Testis (tissue), 2 donors: ENCODE measurements at regions not wholly inside any gene's neighbourhood (a gene's known extent, or its start where the extent isn't known, plus 50 kb on each side); places are given as distances from the start of the nearest gene placed in this dataset.

ENCODE experiments used
- DNase-seq: peaks from one replicate; pipeline ENCODE4 v3.0.0-alpha.2; 2019
- H3K27ac ChIP-seq, 2 donors: fragments of 200-600 bp; sonication (generic); one replicate each; pipeline ENCODE4 v1.5.1; 2019
- H3K27me3 ChIP-seq: fragments of 200-600 bp; sonication (generic); one replicate; pipeline ENCODE4 v1.5.1; 2019
- H3K36me3 ChIP-seq: fragments of 200-600 bp; sonication (generic); one replicate; pipeline ENCODE4 v1.5.1; 2017; ENCODE audit warnings: low read depth; ENCODE audit errors: missing control alignments
- H3K4me1 ChIP-seq: fragments of 200-600 bp; sonication (generic); one replicate; pipeline ENCODE4 v1.5.1; 2019
- H3K4me3 ChIP-seq, 2 donors: fragments of 200-600 bp; sonication (generic); one replicate each; pipeline ENCODE4 v1.5.1; 2017 to 2019
- H3K9me3 ChIP-seq: fragments of 200-600 bp; sonication (generic); one replicate; pipeline ENCODE4 v1.5.1; 2017
- CTCF ChIP-seq, 3 experiments: fragments of 450-650 bp in 2 of 3; fragments of 200-600 bp in 1 of 3; sonication (generic) in 1 of 3; IDR thresholded peaks; one replicate each; pipeline ENCODE4 v1.5.1; 2016 to 2019; ENCODE audit warnings: antibody characterized with exemption in 3 of 3, mild to moderate bottlenecking in 2 of 3, moderate library complexity in 1 of 3
- POLR2A ChIP-seq: fragments of 450-650 bp; IDR thresholded peaks from one replicate; pipeline ENCODE4 v1.6.1; 2017; ENCODE audit warnings: antibody characterized with exemption, mild to moderate bottlenecking, moderate library complexity
- WGBS, 2 donors: methylation state at CpG; one replicate each; pipeline ENCODE4 v1.1.5; 2018; 5-methylcytosine and 5-hydroxymethylcytosine counted together
- intact Hi-C: fragments of 100-400 bp; cut with DNase I; formaldehyde crosslinking; loops from one replicate; pipeline ENCODE4 v1.15.1; 2023; ENCODE audit warnings: low total_unique reads

- intact Hi-C loops: no loop called here
- no peaks in the 10 kb centered on the region for H3K27me3 ChIP-seq
- no peaks in the 10 kb centered on the region for H3K36me3 ChIP-seq
- H3K27ac ChIP-seq: no peak overlapping the region
- no peaks in the 10 kb centered on the region for H3K9me3 ChIP-seq
- peaks cover 6% of the 10 kb centered on the region for H3K4me1 ChIP-seq
- no peak overlapping the region for H3K4me3 ChIP-seq
- no peak for DNase-seq
- TF ChIP-seq CTCF (IDR thresholded peaks at IDR 0.05) (no peak), POLR2A (no peak)
Measured at GRCh38 chr14:85169381-85169780, 360.6 kb upstream of the FLRT2 start.

DNA sequence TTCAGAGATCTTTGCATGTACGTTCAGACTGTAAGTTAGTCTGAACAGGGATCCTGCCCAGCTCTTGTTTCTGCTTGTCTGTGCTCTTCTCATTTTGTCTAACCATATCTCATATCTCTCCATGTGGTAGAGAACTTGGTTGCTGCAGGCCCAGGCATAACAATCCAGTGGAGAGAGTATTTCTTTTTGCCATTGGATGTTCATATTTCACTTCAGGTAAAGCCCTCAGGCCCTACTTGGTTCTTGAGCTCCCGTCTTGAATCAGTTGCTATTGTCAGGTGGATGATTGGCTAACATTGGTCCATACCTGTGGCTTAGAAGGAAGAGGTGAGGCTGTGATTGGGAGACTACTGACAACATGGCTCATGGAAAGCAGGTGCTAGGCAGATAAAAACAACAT lies 357.7 kb upstream of the FLRT2 start:
- Histone ChIP-seq H3K4me1 (peaks cover 6% of the 10 kb centered on the region), H3K4me3 (no peak overlapping the region), H3K27ac (no peak overlapping the region), H3K36me3 (no peaks in the 10 kb centered on the region), H3K9me3 (no peaks in the 10 kb centered on the region), H3K27me3 (no peaks in the 10 kb centered on the region)
- WGBS, 2 donors: 64 to 79% methylated on average over 2 of the region's 2 CpGs
- TF ChIP-seq CTCF (IDR thresholded peaks at IDR 0.05) (no peak), POLR2A (no peak)
- intact Hi-C loops: no loop called here
- DNase-seq: no peak

DNA sequence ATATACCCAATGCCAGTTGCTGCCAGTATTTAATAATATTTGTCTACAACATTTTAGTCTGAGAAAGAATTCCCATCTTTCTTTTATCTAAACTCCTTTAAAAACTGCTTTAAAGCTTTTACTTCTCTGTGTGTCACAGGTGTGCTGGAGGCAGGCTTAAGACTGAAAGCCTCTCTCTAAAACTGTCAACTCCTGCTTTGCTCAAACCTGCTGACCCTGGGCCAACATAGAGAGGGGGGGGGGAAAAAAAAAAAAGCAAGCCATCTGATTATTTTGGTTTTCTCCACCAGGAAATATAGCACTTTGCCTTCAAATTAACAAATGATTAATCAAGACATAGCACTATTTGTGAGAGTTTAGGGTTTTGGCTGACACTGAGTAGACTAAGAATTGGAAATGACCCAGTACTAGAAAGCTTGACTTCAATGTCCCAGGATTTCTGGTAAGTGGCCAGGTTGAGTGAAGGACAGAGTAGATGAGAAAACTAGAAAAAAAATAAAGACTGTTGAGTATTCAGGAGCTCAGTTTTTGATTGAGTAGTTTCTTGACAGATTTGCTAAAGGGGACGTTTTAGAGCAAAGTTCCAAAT lies 357.0 kb upstream of the FLRT2 start:
- intact Hi-C loops: no loop called here
- Histone ChIP-seq H3K4me1 (peaks cover 6% of the 10 kb centered on the region), H3K27me3 (no peaks in the 10 kb centered on the region), H3K4me3 (no peak overlapping the region), H3K27ac (no peak overlapping the region), H3K36me3 (no peaks in the 10 kb centered on the region), H3K9me3 (no peaks in the 10 kb centered on the region)
- WGBS, 2 donors: 59 to 62% methylated on average over 1 of the region's 1 CpG
- DNase-seq: no peak
- TF ChIP-seq CTCF (IDR thresholded peaks at IDR 0.05) (no peak), POLR2A (no peak)

GRCh38 chr14:85175556-85175955 lies 354.4 kb upstream of the FLRT2 start:
- H3K9me3 ChIP-seq: no peaks in the 10 kb centered on the region
- no peak overlapping the region for H3K27ac ChIP-seq
- H3K27me3 ChIP-seq: no peaks in the 10 kb centered on the region
- intact Hi-C loops: no loop called here
- H3K36me3 ChIP-seq: no peaks in the 10 kb centered on the region
- DNase-seq: no peak
- H3K4me3 ChIP-seq: no peak overlapping the region
- peaks cover 6% of the 10 kb centered on the region for H3K4me1 ChIP-seq
- TF ChIP-seq POLR2A (no peak), CTCF (IDR thresholded peaks at IDR 0.05) (no peak)
- 91 to 94% methylated on average over 1 of the region's 1 CpG for WGBS, 2 donors

DNA sequence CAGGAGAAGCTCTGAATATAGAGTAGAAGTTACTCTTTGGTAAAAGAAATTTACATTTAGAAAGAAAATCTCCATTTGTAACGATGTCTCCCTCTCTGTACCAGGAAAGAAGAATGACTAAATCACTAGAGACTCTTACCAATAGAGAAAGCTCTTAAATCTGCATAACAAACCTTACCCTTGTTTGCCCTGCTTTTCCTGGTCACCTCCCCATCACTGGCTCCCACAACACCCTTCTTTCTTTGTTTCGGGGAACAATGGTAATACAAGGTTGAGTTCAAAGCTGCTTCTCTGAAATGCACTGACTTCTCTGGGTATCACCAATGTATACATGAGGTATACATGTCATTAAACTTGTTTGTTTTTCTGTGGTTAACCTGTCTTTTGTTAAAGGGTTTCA lies 351.1 kb upstream of the FLRT2 start:
- H3K27ac ChIP-seq: no peak overlapping the region
- H3K27me3 ChIP-seq: no peaks in the 10 kb centered on the region
- H3K4me3 ChIP-seq: no peak overlapping the region
- 80 to 89% methylated on average over 2 of the region's 2 CpGs for WGBS, 2 donors
- TF ChIP-seq CTCF (IDR thresholded peaks at IDR 0.05): no peak
- no peak for TF ChIP-seq POLR2A
- H3K9me3 ChIP-seq: no peaks in the 10 kb centered on the region
- H3K36me3 ChIP-seq: no peaks in the 10 kb centered on the region
- no peaks in the 10 kb centered on the region for H3K4me1 ChIP-seq
- DNase-seq: no peak
- intact Hi-C loops: no loop called here
